Kidney (tissue), 13 donors: ENCODE measurements at regions not wholly inside any gene's neighbourhood (a gene's known extent, or its start where the extent isn't known, plus 50 kb on each side); places are given as distances from the start of the nearest gene placed in this dataset.

Source experiments
- DNase-seq, 5 donors: peaks; one replicate each; pipeline ENCODE4 v3.0.0-alpha.2; 2013 to 2020
- FAIRE-seq: peaks from 2 replicates; lab custom pipeline; 2012; peaks lifted over from hg19 to GRCh38; lab: Jason Lieb, UNC
- H3K27ac ChIP-seq, 2 donors: one replicate each; pipeline ENCODE4 v1.7.0; 2013; ENCODE audit warnings: low read depth in 2 of 2, low read length in 2 of 2, inconsistent platforms in 1 of 2
- H3K27me3 ChIP-seq: one replicate; pipeline ENCODE4 v1.7.1; 2013; ENCODE audit warnings: low read length, inconsistent platforms; ENCODE audit not compliant: control insufficient read depth, insufficient read depth
- H3K36me3 ChIP-seq, 3 donors: one replicate each; pipeline versions ENCODE4 v1.7.0 to v1.7.1; 2013; ENCODE audit warnings: low read length in 3 of 3, control low read depth in 1 of 3, inconsistent platforms in 1 of 3; ENCODE audit not compliant: insufficient read depth in 3 of 3, control insufficient read depth in 2 of 3
- H3K4me1 ChIP-seq, 3 donors: one replicate each; pipeline versions ENCODE4 v1.7.0 to v1.7.1; 2013; ENCODE audit warnings: low read length in 3 of 3, inconsistent platforms in 1 of 3, low read depth in 1 of 3; ENCODE audit not compliant: control insufficient read depth in 2 of 3, insufficient read depth in 2 of 3
- H3K4me3 ChIP-seq, 3 donors: one replicate each; pipeline versions ENCODE4 v1.7.0 to v1.8.1; 2013; ENCODE audit warnings: low read length in 3 of 3, control low read depth in 1 of 3, inconsistent platforms in 1 of 3
- H3K9ac ChIP-seq, 3 donors: one replicate each; pipeline versions ENCODE4 v1.7.0 to v1.7.1; 2013; ENCODE audit warnings: low read length in 3 of 3, control low read depth in 1 of 3, inconsistent platforms in 1 of 3
- H3K9me3 ChIP-seq, 3 donors: one replicate each; pipeline versions ENCODE4 v1.7.0 to v1.7.1; 2013; ENCODE audit warnings: low read length in 3 of 3, control low read depth in 1 of 3, inconsistent platforms in 1 of 3; ENCODE audit not compliant: control insufficient read depth in 2 of 3, insufficient read depth in 1 of 3
- CTCF ChIP-seq: IDR thresholded peaks from 3 replicates; pipeline ENCODE4 v1.5.1; 2012; ENCODE audit warnings: mild to moderate bottlenecking, moderate library complexity, borderline replicate concordance; ENCODE audit not compliant: insufficient read depth; ENCODE audit errors: extremely low read depth
- intact Hi-C: fragments of 100-400 bp; cut with DNase I; formaldehyde crosslinking; loops from one replicate; pipeline ENCODE4 v1.11.1; 2022
- donor health status: control.
- donor health status: control.
- donor health status: control.
- donor health status: control.
- donor health status: control.
- donor health status: DM: yes; HTN: yes; CAD: no.
- donor health status: Normal renal cell carcinoma (clear cell type).

- Histone ChIP-seq H3K4me1 (no peaks in the 10 kb centered on the region), H3K9me3 (no peaks in the 10 kb centered on the region), H3K27ac (no peak overlapping the region), H3K27me3 (no peaks in the 10 kb centered on the region), H3K9ac (no peak overlapping the region), H3K36me3 (no peaks in the 10 kb centered on the region), H3K4me3 (no peak overlapping the region)
- intact Hi-C loops: no loop called here
- no peak for TF ChIP-seq CTCF
- FAIRE-seq (no peak), DNase-seq (no peak)
Measured at GRCh38 chr13:111610081-111610480, 289.6 kb downstream of the TEX29 start.

- H3K9ac ChIP-seq: no peak overlapping the region
- no peaks in the 10 kb centered on the region for H3K9me3 ChIP-seq
- no peaks in the 10 kb centered on the region for H3K27me3 ChIP-seq
- DNase-seq: no peak
- no peak overlapping the region for H3K27ac ChIP-seq
- no peak overlapping the region for H3K4me3 ChIP-seq
- no peaks in the 10 kb centered on the region for H3K4me1 ChIP-seq
- FAIRE-seq: no peak
- TF ChIP-seq CTCF: no peak
- intact Hi-C loops: no loop called here
- no peaks in the 10 kb centered on the region for H3K36me3 ChIP-seq
Measured at GRCh38 chr13:111610879-111611278, 290.4 kb downstream of the TEX29 start.

GRCh38 chr13:111611651-111612050 is 291.2 kb downstream of the TEX29 start:
- DNase-seq (no peak), FAIRE-seq (no peak)
- Histone ChIP-seq H3K4me1 (no peaks in the 10 kb centered on the region), H3K27ac (no peak overlapping the region), H3K9ac (no peak overlapping the region), H3K4me3 (no peak overlapping the region), H3K9me3 (no peaks in the 10 kb centered on the region), H3K27me3 (no peaks in the 10 kb centered on the region), H3K36me3 (no peaks in the 10 kb centered on the region)
- no peak for TF ChIP-seq CTCF
- intact Hi-C loops: no loop called here

GRCh38 chr13:111612886-111613285 is 292.4 kb downstream of the TEX29 start:
- intact Hi-C loops: no loop called here
- H3K9me3 ChIP-seq: no peaks in the 10 kb centered on the region
- FAIRE-seq (no peak), DNase-seq (no peak)
- no peak overlapping the region for H3K9ac ChIP-seq
- no peaks in the 10 kb centered on the region for H3K36me3 ChIP-seq
- no peak overlapping the region for H3K4me3 ChIP-seq
- no peak for TF ChIP-seq CTCF
- H3K27me3 ChIP-seq: no peaks in the 10 kb centered on the region
- no peak overlapping the region for H3K27ac ChIP-seq
- H3K4me1 ChIP-seq: no peaks in the 10 kb centered on the region
